Coronary artery (tissue), 2 donors: ENCODE measurements at regions not wholly inside any gene's neighbourhood (a gene's known extent, or its start where the extent isn't known, plus 50 kb on each side); places are given as distances from the start of the nearest gene placed in this dataset.

ENCODE experiments used
- DNase-seq: peaks from one replicate; pipeline ENCODE4 v3.0.0-alpha.2; 2017; ENCODE audit warnings: low spot score
- H3K27ac ChIP-seq, 2 donors: fragments of 200-600 bp; sonication (generic); one replicate each; pipeline ENCODE4 v1.5.1; 2016 to 2019
- H3K4me3 ChIP-seq: fragments of 200-600 bp; sonication (generic); 2 replicates; pipeline ENCODE4 v1.5.1; 2016; ENCODE audit warnings: mild to moderate bottlenecking, moderate library complexity
- CTCF ChIP-seq: fragments of 200-600 bp; sonication (generic); IDR thresholded peaks from one replicate; pipeline ENCODE4 v1.5.1; 2019; ENCODE audit warnings: antibody characterized with exemption

GRCh38 chr3:164879201-164879600, 199.1 kb downstream of the SI start:
- Histone ChIP-seq H3K27ac (no peak overlapping the region), H3K4me3 (no peak overlapping the region)
- DNase-seq: no peak
- no peak for TF ChIP-seq CTCF

GRCh38 chr3:164864454-164864853, 213.8 kb downstream of the SI start:
- H3K27ac ChIP-seq: no peak overlapping the region
- H3K4me3 ChIP-seq: no peak overlapping the region
- DNase-seq: no peak
- no peak for TF ChIP-seq CTCF

GRCh38 chr3:164852866-164853265, 225.4 kb downstream of the SI start:
- no peak for TF ChIP-seq CTCF
- Histone ChIP-seq H3K27ac (no peak overlapping the region), H3K4me3 (no peak overlapping the region)
- DNase-seq: no peak

GRCh38 chr3:164851905-164852304, 226.4 kb downstream of the SI start:
- Histone ChIP-seq H3K27ac (no peak overlapping the region), H3K4me3 (no peak overlapping the region)
- no peak for DNase-seq
- TF ChIP-seq CTCF: no peak

- no peak for DNase-seq
- TF ChIP-seq CTCF: no peak
- Histone ChIP-seq H3K4me3 (no peak overlapping the region), H3K27ac (no peak overlapping the region)
These were observed 227.1 kb downstream of the SI start for GRCh38 chr3:164851204-164851603.

GRCh38 chr3:164848923-164849322, 229.4 kb downstream of the SI start:
- Histone ChIP-seq H3K4me3 (no peak overlapping the region), H3K27ac (no peak overlapping the region)
- TF ChIP-seq CTCF: no peak
- no peak for DNase-seq

GRCh38 chr3:164845739-164846138, 232.6 kb downstream of the SI start:
- H3K4me3 ChIP-seq: no peak overlapping the region
- no peak for DNase-seq
- no peak overlapping the region for H3K27ac ChIP-seq
- no peak for TF ChIP-seq CTCF
